ENCODE measurements at regions not wholly inside any gene's neighbourhood (a gene's known extent, or its start where the extent isn't known, plus 50 kb on each side); places are given as distances from the start of the nearest gene placed in this dataset.
A peak's percentile ranks its signal among the peaks of the same experiment; 100 is the strongest.

GRCh38 chr15:31901501-31901900 is 128.8 kb upstream of the CHRNA7 start:
- ChIA-PET POLR2A (no interaction called here), CTCF (no interaction called here)
- H3K4me1 ChIP-seq (ENCODE audit: control insufficient read depth, insufficient read depth, low read length): no peaks in the 10 kb centered on the region
- TF ChIP-seq ZNF174 (tag by site-specific recombination; IDR thresholded peaks at IDR 0.05): no peak
- no peak for TF ChIP-seq ZSCAN30 (tag by site-specific recombination; IDR thresholded peaks at IDR 0.05)
- no peak for TF ChIP-seq ZNF157 (tag by site-specific recombination; IDR thresholded peaks at IDR 0.05)
- H3K4me3 ChIP-seq (ENCODE audit: low read depth, low read length): no peak overlapping the region
- no peaks in the 10 kb centered on the region; the same call in 1 of the 2 replicates for H3K9me3 ChIP-seq (ENCODE audit: control insufficient read depth, insufficient read depth, low read depth, low read length)
- H3K36me3 ChIP-seq (ENCODE audit: control insufficient read depth in 2 of 2, insufficient read depth in 1 of 2, low read length in 2 of 2): no peaks in the 10 kb centered on the region
- H3K27ac ChIP-seq (ENCODE audit: extremely low read depth, low read depth, low read length): no peak overlapping the region

- Histone ChIP-seq H3K36me3 (ENCODE audit: control insufficient read depth in 2 of 2, insufficient read depth in 1 of 2, low read length in 2 of 2) (no peaks in the 10 kb centered on the region), H3K4me3 (ENCODE audit: low read depth, low read length) (no peak overlapping the region), H3K4me1 (ENCODE audit: control insufficient read depth, insufficient read depth, low read length) (no peaks in the 10 kb centered on the region), H3K27ac (ENCODE audit: extremely low read depth, low read depth, low read length) (no peak overlapping the region), H3K9me3 (ENCODE audit: control insufficient read depth, insufficient read depth, low read depth, low read length) (no peaks in the 10 kb centered on the region)
- CTCF ChIA-PET: no interaction called here
- no peak for TF ChIP-seq ZBTB8A (tag by site-specific recombination; IDR thresholded peaks at IDR 0.05)
- 0 out of 2 replicates have a peak, but pooled peaks have one; percentile 11 for TF ChIP-seq KLF1 (tag by site-specific recombination; IDR thresholded peaks at IDR 0.05)
- POLR2A ChIA-PET: no interaction called here
Measured at GRCh38 chr15:31905054-31905453, 125.3 kb upstream of the CHRNA7 start.

- Histone ChIP-seq H3K36me3 (ENCODE audit: control insufficient read depth in 2 of 2, insufficient read depth in 1 of 2, low read length in 2 of 2) (no peaks in the 10 kb centered on the region), H3K27ac (ENCODE audit: extremely low read depth, low read depth, low read length) (no peak overlapping the region), H3K4me3 (ENCODE audit: low read depth, low read length) (no peak overlapping the region), H3K4me1 (ENCODE audit: control insufficient read depth, insufficient read depth, low read length) (no peaks in the 10 kb centered on the region), H3K9me3 (ENCODE audit: control insufficient read depth, insufficient read depth, low read depth, low read length) (no peaks in the 10 kb centered on the region)
- TF ChIP-seq ZBTB48 (tag by site-specific recombination; IDR thresholded peaks at IDR 0.05) (no peak), ZNF664 (tag by site-specific recombination; IDR thresholded peaks at IDR 0.05) (no peak)
- POLR2A ChIA-PET: no interaction called here
- CTCF ChIA-PET: no interaction called here
Measured at GRCh38 chr15:31925541-31925940, 104.8 kb upstream of the CHRNA7 start.

GRCh38 chr15:31930967-31931366 is 99.3 kb upstream of the CHRNA7 start:
- ChIA-PET POLR2A (no interaction called here), CTCF (no interaction called here)
- H3K27ac ChIP-seq (ENCODE audit: extremely low read depth, low read depth, low read length): no peak overlapping the region
- no peaks in the 10 kb centered on the region for H3K4me1 ChIP-seq (ENCODE audit: control insufficient read depth, insufficient read depth, low read length)
- H3K4me3 ChIP-seq (ENCODE audit: low read depth, low read length): no peak overlapping the region
- no peaks in the 10 kb centered on the region for H3K9me3 ChIP-seq (ENCODE audit: control insufficient read depth, insufficient read depth, low read depth, low read length)
- H3K36me3 ChIP-seq (ENCODE audit: control insufficient read depth in 2 of 2, insufficient read depth in 1 of 2, low read length in 2 of 2): no peaks in the 10 kb centered on the region
- no peak for TF ChIP-seq CTCF (tag by site-specific recombination; IDR thresholded peaks at IDR 0.05)
- no peak for TF ChIP-seq YY2 (tag by site-specific recombination; IDR thresholded peaks at IDR 0.05)
- no peak for TF ChIP-seq ZNF335 (tag by site-specific recombination; conservative IDR thresholded peaks at IDR 0.05)
- TF ChIP-seq ZNF513 (tag by site-specific recombination; IDR thresholded peaks at IDR 0.05): no peak
- TF ChIP-seq ZNF639 (tag by site-specific recombination; IDR thresholded peaks at IDR 0.05): no peak
- TF ChIP-seq ZNF24 (tag by site-specific recombination; IDR thresholded peaks at IDR 0.05): no peak
- TF ChIP-seq ZNF37A (tag by site-specific recombination; IDR thresholded peaks at IDR 0.05): no peak
- TF ChIP-seq ZNF148 (tag by site-specific recombination; IDR thresholded peaks at IDR 0.05; ENCODE audit: borderline replicate concordance): no peak
- no peak for TF ChIP-seq ZNF704 (tag by site-specific recombination; IDR thresholded peaks at IDR 0.05)
- no peak for TF ChIP-seq ZNF2 (tag by site-specific recombination; IDR thresholded peaks at IDR 0.05)
- TF ChIP-seq ZBTB49 (tag by site-specific recombination; IDR thresholded peaks at IDR 0.05; ENCODE audit: low read depth): no peak
- no peak for TF ChIP-seq ZNF19 (tag by site-specific recombination; IDR thresholded peaks at IDR 0.05; ENCODE audit: low read depth)

Data from HEK293 (cell line).